GM19240 (cell line): ENCODE measurements at regions not wholly inside any gene's neighbourhood (a gene's known extent, or its start where the extent isn't known, plus 50 kb on each side); places are given as distances from the start of the nearest gene placed in this dataset.

ENCODE experiments used
- DNase-seq: peaks from one replicate; pipeline ENCODE4 v3.0.0; 2011; ENCODE audit warnings: low spot score; ENCODE audit not compliant: insufficient read length

DNA sequence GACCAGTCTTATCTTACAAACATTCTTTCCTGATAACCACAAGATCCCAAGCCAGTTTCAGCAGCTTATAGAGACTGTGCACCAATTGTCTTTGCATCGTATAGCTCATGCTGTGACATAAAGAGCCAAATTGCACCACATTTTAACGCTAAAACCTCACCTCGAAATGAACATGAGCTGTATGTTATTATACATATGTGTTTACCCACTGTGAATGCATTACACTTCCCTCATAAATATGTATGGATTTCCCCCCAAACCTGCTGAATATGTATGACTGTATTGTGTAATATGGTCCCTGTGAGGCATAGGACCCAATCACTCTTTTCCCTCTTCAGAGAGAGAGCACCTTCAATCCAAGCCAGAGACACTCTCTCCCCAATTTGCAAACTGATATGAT lies 692.4 kb downstream of the NLGN4X start:
- no peak for DNase-seq

DNA sequence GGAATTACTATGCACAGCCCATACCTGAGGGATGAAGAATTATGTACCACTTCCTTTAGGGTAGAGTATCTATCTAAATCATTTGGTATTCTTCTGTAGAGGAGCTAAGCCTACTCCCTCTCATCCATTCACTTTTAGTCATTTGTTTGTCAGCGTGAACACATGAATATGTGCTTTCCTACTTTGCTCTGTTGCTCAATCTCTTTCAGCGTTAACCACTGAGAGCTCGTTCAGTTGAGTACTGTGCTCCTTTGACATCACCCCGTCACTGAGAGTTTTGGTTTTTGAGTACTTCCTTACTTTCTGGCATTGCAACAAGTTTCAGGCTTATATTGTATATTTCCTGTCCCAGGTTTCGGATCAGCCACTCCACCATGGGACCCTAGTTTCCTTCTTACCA lies 700.6 kb downstream of the NLGN4X start:
- no peak for DNase-seq

DNA sequence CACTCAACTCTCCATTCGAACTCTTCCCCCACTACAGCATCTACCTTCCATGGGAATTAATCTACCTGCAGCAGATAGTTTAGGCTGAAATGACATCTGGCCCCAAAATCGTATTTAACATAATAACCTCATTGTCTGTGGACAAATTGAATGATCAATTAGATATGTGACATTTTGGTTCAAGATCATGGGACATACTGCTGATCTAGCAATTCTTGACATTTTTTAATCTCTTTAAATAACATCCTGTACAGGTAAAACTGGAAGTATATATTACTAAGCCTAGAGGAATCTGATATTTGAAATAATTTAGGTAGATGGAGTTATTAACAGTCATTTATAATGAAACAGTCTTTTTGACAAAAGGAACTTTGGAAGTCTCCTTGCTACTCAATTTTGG lies 702.5 kb downstream of the NLGN4X start:
- DNase-seq = no peak

DNA sequence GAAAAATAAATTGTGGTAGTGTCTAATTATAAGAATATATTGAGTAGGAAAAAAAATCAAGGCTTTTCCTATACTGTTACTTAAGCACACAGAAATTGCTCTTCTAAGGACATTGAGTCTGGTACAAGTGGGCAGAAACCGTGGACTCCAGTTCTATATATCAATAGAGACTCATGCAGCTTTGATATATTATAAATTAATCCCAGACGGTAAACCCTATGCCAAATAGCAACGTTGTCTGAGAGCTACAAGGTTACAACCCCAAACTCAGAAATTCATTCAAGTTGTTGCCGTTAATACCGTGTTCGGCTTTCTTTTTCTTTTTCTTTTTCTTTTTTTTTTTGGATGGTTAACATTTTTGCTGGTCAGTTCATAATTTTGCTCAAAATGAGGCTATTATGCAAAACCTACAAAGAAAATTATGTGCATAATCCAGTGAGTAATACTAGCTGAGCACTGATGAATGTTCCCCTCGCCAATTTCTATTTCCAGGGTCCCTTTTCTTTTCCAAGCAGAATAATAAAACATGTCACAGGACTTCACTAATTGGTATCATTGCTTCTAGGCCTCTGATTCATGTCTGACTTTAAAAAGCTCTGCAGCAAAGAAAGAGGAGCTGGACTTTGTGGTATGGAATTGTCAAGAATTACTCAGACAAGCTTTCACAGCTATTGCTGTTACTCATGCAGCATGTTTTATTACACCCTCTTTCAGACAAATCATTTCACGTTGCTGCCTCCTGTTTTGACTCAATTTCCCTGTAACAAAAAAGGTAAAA lies 737.7 kb downstream of the NLGN4X start:
- DNase-seq = no peak

DNA sequence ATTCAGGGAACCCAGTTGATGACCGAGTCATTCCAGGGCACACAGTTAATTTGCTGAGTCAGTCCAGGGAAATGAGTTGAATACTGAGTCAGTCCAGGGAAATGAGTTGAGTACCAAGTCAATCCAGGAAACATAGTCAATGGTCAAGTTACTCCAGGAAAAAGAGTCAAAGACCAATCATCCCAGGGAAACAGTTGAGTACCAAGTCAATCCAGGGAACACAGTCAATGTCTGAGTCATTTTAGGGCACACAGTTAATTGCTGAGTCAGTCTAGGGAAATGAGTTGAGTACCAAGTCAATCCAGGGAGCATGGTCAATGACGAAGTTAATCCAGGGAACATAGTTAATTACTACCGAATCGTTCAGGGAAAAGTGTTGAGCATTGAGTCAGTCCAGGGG lies 754.4 kb downstream of the NLGN4X start:
- no peak for DNase-seq

DNA sequence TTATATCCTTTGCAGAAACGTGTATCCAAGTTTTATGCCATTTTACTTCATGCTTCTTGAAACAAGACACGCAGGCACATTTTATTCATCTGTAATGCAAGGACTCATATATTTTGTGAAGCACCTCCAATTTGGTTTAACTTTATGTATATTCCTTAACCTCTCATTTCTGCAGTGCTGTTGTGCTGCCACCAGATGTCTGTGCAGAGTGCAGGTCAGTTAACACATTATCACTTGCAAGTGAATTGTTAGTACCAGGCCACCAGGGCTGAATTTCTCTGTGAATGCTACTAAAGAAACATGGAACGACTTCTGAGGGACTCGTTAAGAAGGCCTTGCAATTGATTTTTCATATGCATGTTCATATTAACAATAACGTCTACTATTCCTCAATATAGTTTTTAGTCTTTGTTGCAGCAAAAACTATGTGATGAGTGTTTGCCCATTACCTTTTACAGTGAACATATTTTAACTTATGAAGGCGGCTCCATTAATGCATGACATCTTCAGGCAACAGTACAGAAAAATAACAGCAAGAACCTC lies 770.3 kb downstream of the NLGN4X start:
- no peak for DNase-seq

DNA sequence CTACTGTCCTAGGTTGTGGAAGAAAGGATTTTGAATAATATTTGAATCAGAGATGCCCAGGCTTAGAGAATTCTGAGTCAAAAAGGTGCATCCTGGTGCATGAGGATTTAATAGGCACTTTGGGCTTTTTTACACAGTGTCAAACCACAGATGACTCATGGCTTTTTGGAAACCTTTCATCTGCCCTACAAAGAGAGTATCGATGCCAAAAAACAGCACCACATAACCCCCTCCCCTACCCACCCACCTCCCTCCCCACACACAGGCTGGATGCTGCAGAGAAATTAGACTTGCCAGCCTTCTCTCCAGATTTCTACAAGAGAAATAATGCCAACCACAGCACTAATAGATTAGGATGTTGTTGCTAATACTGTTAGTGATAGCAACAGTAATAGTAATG lies 779.3 kb downstream of the NLGN4X start:
- no peak for DNase-seq

DNA sequence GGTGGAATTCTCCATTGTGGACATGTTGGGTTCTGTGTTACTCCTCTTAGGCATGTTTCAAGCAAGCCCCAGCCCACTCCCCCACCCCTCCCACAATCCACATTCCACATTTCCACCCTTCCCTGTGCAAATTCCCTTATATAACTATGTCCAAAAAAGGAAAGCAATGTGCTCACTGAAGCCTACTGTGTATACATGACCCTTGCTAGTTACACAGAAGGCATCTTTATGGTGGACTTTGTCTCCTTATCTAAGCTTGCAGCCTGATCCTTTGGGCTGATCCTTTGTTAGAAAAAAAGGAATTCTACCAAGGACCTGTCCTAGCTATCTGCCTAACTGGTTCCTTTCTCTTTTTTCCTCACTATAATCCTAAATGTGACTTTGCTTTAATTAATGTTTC lies 796.8 kb downstream of the NLGN4X start:
- DNase-seq = no peak

DNA sequence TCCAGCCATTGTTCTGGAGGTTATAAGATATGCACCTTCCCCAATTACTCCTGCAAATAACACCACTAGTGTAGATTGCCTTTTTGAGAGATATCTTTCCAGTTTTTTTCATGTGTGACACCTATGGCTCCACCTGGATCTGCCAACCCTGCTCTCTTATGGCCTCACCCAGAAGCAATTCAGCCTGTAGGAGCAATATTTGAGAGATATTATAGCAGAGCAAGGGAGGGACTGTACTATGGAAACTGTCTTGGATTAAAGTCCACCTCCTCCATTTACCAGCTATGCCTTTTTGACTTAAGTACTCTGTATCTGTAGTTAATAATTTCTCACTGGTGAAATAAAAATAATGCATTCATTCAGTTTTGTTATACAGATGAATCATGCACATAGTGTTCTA lies 803.5 kb downstream of the NLGN4X start:
- DNase-seq = no peak

DNA sequence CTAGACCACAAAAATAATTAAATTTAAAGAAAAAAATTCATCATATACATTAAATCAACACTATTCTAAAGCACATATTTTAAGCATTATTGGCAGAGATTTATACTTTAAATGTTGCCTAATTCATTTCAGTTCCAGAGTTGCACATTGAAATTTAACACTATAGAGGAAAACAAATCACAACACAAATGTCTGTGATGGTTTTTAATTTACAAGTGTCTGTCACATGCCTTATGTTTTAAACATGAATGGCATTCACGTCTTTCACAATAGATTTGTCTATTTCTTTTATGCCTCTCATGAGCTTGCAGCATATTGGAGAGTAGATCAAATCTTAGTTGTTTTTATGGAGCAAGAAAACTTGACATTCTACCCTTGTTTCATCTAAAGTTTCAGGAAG lies 811.3 kb downstream of the NLGN4X start:
- no peak for DNase-seq

DNA sequence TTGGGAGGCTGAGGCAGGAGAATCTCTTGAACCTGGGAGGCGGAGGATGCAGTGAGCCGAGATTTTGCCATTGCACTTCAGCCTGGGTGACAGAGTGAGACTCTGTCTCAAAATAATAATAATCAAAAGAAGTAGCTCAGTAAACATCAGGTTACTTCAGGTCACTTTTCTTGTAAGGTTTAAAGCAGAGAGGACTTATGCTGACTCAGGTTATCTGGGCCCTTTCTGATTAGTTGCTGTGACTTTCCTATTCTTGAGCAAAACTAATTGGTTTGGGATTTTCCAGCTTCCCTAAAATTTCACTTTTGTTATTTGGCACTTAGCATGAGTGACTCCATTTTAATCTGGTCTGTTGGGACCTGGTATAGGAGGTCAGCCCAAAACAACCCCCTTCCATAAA lies 812.9 kb downstream of the NLGN4X start:
- no peak for DNase-seq

DNA sequence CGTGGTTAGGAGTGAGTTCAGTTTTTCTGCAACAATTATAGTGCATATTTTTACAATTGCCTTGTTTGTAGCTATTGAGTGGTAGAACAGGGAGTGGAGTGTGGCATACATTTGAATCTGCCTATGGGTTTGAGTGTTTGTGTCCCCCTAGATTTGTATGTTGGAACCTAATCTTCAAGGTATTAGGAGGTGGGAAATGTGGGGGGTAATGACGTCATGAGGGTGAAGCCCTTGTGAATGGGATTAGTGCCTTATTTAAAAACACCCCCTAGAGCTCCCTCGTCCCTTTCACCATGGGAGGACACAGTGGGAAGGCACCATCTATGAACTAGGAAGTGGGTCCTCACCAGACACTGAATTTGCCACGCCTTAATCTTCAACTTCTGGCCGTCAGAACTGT lies 819.6 kb downstream of the NLGN4X start:
- no peak for DNase-seq

DNA sequence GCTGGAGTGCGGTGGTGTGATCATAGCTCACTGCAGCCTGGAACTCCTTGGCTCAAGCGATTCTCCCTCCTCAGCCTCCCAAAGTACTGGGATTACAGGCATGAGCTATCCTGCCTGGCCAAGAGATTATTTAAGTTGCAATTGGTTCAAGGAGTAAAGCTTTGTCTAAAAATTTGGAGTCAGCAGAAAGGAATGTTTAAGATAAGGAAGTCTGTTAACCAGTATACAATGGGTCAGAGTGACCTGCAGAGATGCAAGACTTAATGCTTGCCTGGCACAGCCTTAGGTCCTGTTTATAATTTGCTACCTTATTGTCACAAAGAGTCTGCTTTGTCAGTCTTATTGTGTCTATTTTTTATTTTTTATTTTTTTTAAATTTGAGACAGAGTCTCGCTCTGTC lies 826.2 kb downstream of the NLGN4X start:
- no peak for DNase-seq

DNA sequence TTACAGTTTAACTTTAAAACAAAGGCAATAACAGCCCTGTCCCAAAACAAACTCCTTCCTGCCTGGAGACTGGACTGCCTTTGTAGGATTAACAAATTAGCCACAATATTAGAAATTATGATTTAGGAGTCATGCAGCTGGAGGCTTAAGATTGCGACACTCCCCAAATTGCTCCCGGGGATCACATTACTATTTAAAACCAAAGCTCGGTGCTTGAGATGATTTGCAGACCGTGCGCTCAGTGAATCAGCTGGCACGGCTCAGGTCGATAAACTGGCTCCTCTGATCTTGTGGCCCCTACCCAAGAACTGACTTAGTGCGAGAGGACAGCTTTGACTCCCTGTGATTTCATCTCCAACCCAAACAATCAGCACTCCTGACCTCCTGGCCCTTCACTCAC lies 829.3 kb downstream of the NLGN4X start:
- no peak for DNase-seq

DNA sequence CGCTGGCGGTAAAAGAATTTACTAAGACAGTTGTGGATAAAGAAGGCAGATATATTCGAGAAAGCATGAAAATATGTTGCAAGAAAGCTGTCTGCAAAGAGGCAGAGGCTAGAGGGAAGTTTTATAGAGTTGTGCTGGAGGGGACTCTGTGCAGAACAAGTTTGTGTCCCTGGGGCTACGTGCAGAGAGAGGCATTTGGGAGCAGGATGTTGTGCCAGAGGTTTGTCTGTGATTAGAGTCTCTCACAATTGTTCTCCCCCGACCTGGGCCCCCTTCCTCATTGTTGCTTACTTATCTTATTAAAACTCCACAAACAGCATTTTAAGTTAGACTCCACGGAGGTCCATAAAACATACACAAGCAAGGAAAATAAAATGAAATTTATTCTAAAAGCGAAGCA lies 831.3 kb downstream of the NLGN4X start:
- DNase-seq = no peak

DNA sequence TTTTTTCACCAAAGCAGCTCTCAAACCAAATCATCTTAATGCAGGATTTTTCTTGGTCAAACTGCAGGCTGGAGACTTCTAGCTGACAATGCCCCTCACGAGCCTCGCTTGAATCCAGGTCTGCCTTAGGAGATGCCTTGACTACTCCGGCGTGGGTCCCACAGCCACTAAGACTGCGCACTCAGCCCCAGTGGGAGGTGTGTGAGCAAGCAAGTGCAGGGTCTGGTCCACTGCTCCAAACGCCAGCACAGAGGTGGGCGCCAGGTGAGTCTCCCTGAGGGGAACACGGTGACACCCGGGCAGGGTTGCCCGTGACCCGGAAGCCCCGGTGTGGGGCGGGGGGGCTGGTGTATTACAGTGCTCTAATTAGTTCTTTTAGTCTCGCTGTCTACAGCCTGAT lies 838.3 kb downstream of the NLGN4X start:
- DNase-seq = no peak

DNA sequence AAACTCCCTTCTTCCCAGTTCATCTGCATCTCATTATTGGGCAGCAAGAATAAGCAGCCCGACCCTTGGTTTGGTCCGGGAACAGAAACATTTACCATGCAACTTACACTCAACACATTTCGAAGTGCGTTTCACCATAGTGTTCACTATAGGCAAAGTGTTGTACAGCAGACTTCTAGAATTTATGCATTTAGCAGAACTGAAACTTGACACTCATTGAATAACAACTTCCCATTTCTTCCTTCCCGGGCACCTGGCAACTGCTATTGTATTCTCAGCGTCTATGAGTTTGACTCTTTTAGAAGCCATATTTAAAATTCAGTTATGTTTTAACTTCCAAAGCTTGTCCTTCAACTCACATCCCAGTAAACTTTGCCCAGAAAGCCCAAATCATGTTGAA lies 840.6 kb downstream of the NLGN4X start:
- DNase-seq = no peak

DNA sequence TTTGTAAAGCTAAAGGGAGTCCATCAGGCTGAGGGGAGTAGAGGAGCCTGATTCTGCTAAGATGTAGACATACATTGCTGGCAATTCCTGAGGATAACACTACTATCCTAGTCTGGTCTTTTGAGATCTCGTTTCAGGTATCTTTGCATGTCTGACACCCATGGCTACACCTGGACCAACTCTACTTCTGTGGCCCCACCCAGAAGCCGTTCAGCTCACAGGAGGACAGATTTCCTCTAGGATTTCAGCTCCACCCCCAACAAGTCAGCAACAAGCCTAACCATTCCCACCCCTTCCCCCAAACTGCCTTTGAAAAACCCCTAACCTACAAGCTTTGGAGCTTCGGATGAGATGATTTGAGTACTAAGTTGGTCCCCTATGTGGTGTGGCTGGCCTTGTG lies 848.2 kb downstream of the NLGN4X start:
- DNase-seq = no peak

DNA sequence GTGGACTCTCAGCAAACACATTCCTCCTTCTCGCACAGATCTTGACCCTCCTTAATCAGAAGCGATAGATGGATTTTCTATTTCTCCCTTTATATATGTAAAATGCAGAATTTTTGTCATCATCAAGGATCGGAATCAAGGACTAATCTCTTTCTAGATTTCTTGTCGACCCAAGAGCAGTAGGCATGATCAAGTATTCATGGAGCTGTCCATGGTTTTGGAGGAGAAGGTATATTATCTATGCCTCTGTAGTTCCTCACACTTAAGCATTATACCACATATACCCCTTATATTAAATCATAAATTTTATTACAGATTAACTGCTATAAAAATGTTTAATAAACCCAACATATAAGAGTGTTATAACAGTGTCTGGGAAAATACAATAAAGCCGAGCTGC lies 886.8 kb downstream of the NLGN4X start:
- no peak for DNase-seq

DNA sequence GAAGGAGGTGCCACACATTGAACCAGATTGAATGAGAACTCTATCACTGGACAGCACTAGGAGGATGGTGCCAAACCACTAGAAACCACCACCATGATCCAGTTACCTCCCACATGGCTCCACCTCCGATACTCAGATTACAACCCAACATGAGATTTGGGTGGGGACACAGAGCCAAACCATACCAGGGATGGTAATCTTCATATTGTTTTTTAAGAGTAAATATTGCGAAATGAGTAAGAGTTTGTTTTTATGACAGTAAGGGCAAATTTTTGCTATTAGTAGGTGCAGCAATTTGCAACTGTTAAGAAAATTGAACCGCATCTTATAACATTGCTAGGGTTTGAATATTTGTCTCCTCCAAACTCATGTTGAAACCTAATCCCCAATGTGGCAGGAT lies 891.5 kb downstream of the NLGN4X start:
- no peak for DNase-seq

DNA sequence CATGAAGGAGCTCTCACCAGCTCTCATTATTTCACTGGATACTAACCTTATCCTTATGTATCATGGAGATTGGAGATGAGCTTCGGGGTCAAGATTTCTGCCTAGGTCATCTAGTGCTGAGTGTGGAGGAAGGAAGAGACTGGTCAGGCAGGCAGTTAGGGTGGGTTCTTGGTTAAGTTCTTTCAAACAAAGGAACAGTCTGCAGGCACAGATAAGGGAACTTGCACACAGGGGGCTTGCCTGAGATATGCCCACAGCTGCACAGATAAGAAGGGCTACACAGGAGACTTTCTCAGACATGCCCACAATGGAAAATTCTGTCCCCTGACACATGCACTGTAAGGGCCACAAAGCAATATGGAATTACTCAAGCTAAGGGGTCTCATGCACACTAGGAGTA lies 904.1 kb downstream of the NLGN4X start:
- DNase-seq = no peak

DNA sequence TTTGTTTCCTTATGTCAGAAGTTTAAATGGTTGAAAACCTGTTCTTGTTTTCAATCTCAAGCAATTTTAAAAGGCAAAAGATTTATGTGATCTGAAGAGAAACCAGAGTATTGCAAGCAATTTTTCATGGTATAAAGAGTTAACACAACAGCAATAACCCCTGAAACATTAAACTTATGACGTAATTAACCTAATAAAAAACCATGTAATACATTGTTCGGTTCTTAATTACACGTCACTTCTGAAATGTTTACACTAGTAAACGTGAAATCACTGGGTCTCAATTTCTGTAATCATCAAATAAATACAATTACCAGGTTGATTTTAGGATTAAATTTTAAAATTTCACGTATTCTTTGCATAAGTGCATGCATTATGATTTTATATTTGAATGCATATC lies 914.5 kb downstream of the NLGN4X start:
- DNase-seq = no peak

DNA sequence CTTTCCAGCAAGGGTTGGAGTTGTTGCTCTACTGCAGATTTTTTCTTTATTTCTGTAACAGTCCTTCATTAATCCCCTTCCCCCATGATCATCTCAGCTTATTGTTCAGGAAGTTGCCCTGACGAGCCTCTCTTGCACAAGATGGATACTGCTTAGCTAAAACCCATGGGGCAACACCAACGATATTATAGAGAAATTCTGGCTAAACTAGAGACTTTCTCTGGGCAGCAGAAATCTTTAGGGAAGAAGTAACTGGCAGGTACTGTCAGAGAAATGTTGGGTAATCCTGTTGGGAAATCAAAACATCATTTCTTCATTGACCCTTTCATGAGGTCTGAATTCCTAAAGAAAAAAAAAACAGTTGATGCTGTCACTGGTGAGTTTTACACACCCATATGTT lies 921.3 kb downstream of the NLGN4X start:
- DNase-seq = no peak
